ENCODE measurements at regions not wholly inside any gene's neighbourhood (a gene's known extent, or its start where the extent isn't known, plus 50 kb on each side); places are given as distances from the start of the nearest gene placed in this dataset.

DNA sequence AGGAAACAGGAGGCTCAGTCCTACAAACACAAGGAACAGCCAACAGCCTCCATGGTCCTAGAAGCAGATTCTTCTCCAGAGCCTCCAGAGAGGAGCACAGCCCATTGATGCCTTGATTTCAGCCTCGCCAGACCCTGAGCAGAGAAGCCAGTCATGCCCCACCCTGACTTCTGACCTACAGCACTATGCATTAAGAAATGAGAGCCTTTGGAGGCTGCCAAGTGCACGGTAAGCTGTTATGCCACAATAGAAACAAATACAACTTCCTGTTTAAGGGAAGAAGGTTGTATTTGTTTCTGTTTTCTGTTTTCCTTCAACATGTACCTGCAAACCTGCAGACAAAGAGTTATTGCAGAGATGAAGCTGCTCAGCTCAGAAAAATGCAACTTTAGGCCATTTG is 181.3 kb upstream of the AGAP1 start:
- DNase-seq = no peak

DNA sequence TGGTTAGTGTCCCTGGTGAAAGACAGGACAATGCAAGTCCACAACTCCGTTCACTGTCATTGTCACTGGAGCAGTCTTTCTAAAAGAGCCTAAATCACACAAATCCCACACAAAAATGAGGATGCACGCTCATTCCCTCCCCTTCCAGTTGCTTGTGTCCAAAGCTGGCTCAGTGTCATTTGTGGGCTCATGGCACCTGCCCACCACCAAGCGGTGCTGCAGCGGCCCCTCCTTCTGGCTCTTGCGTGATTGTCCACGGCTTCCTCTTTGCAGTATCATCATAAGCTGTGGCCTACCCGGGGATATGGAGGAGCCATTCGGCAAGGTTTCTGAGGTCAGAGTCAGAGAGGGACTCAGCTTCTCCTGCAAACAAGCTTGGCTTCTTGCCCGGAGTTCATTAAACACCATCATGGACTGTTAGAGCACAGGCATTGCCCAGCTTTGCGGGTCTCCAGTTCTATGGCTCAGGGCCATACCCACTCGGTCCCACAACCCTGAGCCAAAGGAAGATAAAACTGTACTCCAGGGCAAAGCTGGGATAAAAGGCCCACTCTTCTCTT is 179.4 kb upstream of the AGAP1 start:
- DNase-seq = no peak

DNA sequence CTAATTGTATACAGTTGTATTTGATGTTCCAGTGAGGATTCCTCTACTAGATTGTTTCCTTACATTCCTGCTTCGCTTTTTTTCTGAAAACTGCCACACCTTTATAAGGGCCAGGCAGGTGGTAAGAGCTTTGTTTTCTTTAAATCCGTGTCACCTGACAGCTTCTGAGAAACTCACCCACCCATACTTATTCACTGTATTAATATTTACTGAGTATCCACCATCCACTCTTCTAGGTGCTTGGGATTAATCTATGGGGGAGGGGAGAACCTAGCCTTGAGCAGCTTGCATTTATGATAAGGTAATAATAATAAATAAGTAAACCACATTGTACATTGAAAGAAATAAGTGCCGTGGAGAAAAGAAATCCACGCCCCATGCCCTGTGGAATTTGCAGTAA is 174.7 kb upstream of the AGAP1 start:
- DNase-seq = no peak

DNA sequence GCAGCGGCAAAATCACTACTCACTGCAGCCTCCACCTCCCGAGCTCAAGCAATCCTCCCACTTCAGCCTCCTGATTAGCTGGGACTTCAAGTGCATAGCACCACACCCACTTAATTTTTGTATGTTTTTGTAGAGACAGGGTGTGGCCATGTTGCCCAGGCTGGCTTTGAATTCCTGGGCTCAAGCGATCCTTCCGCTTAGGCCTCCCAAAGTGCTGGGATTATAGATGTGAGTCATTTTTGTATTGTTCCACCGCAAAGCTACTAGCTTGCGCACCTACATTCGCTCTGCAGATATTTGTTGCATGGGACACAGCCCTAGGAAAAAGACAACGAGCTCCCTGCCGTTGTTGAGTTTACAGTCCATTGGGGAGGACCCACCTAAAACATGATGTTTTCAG is 173.5 kb upstream of the AGAP1 start:
- DNase-seq = no peak

DNA sequence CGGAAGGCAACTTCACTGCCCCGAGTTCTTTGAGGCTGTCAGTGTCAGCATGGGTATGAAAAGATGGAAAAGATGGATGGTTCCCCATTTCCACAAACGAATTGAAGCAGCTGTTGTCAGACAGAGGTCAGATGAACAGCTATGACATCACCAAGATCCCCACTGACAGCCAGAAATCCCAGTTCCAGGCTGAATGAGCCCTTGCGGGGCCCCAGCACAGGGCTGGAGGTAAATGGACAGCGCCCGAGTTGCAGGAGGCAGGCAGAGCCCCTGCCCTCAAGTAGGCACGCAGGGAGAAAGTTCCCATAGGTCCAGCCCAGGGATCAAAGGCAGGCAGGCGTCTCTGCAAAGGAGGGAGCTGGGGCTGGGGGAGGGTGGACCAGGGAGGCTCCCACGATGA is 169.5 kb upstream of the AGAP1 start:
- DNase-seq = no peak

DNA sequence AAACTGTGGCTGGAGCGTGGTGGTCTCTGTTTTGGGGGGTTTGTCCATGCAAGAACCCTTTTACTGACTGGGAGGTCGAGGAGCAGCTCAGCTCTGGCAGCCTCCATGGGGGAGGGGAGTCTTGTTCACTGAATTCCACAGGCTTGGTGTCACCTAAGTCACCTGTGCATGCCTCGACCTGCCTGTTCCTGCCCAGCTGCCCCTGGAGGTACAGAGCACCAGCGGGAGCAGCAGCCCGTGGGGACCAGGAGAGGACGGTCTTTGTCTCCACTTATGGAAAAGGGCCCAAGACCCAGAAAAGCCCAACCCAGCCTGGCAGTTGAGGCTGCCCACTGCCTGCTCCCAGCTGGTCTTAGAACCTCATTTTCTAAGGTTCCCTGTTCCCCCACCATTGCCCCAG is 168.7 kb upstream of the AGAP1 start:
- no peak for DNase-seq

DNA sequence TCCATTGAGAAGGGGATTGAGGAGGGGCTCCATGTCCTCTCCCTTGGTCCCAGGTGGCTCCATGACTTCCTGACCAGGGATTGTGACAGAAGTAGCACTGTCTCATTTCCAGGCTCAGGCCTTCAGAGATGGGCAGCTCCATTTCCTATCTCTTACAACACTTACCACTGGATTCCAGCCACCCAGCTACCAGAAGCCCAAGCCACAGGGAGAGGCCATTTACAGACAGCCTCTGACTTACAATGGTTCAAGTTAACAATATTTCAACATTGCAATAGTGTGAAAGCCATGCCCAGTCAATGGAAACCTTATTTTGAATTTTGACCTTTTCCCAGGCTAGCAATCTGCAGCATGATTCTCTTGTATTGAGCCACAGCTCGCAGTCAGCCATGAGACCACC is 164.9 kb upstream of the AGAP1 start:
- no peak for DNase-seq

DNA sequence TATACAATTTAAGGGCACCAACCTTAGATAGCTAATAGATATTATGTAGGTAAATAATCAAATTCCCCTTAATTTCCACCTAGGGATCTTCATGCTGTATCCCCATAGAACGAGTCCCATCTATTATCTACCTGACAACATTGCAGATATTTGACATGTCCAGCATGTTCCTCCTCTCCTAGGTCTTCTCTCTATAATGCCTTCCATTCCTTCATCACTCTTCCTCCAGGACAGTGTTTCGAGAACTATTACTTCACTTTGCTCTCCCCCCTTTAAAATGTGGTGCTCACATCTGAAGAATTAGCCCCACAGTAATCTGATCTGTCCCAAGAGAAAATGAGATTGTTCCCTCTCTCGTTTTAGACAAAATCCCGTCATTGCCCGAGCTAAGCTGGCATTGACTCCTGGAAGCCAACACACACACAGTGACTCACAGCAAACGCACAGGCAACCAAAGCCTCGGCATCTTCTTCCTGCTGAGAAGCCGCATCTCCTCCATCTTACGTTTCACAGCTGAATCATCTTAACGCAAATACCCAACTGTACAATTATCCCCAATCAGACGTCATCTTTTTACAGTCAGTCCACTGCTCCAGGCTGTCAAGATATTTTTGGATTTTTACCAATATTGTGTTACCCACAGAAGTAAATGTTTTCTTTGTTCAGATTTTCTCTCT is 162.9 kb upstream of the AGAP1 start:
- no peak for DNase-seq

DNA sequence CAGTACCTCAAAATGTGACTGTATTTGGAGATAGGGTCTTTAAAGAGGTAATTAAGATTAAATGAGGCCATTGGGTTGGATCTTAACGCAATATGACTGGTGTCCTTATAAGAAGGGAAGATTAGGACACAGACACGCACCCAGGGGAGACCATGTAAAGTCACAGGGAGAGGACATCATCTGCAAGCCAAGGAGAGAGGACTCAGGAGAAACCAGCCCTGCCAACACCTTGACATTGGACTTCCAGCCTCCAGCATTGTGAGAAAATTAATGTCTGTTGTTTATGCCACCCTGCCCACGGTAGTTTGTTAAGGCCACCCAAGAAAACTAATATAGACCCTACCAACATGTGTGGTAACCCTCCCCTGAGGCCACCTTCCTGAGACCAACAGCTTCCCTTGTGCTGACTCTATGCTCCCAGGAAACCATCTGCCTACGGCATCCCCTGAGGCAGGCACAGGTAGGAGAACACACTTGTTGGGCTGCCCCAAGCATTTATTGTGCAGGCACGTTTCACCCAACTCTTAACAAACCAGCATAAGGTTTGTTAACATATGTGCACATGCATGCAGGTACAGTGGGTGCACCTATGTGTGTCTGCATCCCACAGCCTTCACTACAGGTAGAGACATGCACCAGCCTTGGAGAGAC is 161.5 kb upstream of the AGAP1 start:
- DNase-seq = no peak

DNA sequence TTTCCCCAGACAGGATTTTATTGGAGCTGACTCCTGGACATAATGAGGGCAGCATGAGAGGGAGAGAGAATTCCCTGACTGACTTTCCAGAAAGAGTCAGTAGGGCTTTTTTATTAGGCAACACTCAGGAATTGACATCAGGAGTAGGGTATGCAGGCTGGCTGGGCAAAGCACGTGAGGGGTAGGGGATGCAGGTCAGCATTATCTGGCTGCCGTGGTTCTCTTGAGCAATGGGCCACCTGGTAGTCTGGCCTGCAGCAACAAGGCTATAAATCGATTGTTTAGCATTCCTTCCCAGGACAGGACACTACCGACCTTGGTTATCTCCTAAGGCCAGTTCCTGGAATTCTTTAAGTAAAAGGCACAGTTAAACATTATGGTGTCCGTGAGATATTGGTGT is 160.8 kb upstream of the AGAP1 start:
- no peak for DNase-seq

DNA sequence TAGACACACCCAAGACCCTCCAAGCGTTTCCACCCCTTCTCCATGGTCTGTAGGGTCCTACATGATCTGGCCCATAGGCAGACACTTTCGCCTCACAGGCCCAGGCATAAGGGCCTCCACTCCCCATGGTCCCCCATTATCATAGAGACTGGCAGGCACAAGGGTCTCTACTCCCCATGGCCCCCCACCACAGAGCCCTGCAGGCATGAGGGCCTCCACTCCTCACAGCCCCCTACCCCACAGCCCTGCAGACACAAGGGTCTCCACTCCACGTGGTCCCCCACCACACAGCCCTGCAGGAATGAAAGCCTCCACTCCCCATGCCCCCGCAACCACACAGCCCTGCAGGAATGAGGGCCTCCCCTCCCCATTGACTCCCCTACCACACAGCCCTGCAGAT is 159.7 kb upstream of the AGAP1 start:
- no peak for DNase-seq

DNA sequence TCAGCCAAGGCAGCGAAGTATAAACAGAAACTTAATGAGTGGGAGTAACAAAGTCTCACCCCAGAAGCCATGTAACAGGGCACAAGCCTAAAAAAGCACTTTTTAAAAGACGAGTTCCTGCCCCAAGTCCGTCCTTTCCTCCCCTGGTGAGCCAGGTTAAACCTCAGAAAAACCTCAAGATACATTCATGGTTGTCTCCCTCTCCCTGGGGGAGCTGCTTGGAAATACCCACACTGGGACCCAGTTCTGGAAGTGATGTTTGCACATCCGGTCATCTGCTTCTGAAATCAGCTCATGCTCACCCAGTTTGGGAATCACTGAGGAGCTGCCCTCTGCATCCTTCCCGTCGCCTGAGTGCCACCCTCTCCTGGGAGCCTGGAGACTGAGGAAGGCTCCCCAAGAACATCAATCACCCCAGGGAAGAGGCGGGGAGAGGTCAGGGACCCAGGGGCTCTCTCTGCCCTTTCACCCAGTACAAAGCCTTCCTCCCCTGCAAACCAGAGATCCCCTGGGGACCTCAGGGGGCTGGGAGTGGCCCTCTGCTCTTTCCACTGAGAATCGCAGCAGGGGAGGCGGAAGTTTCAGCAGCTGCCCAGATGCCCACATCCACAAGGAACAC is 150.6 kb upstream of the AGAP1 start:
- DNase-seq = no peak

DNA sequence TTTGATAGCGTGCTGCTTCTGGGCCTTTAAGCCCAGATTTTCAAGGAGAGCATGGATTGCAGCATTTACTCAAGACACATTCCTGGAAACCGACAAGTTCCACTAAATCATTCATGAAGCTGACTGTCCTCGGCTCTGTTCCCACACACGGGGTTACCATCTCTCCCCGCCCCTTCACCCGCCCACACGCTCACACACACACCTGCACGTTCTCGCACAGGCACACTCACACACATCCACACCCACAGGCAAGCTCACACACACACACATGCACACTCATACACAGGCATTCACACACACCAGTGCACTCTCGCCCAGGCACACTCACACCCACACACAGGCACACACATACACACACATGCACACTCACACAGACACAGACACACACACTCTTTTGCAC is 150.0 kb upstream of the AGAP1 start:
- DNase-seq = no peak

DNA sequence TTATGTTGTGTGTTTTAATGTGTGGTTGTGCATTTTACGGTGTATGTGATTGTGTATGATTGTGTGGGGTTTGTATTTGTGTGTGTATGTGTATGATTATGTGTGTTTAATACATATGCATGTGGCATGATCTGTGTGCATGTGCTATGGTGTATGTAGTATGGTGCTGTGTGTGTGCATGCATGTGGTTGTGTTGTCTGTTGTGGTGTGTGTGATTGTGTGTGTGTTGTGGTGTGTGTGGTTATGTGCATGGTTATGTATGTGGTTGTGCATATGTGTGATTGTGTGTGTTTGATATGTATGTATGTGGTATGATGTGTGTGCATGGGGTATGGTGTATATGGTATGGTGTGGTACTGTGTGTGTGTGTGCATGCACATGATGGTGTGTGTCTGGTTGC is 148.1 kb upstream of the AGAP1 start:
- DNase-seq = no peak

DNA sequence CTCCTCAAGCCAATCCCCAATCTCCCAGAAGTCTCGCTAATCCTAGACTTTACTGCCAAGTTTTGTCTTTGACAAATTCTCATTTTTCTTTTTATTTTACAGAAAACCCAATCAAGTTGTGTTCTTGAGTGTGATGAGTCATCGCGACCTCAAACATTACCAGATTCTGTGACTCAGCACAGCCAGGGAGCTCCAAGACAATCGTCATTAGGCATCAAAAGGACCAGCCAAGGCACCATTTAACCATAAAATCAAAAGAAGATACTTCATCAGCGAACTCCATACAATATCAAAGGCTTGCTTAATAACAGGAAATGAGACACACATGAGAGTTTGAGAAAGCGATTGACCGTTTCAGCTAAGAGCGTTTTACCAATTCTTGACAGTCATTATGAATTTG is 146.2 kb upstream of the AGAP1 start:
- no peak for DNase-seq

DNA sequence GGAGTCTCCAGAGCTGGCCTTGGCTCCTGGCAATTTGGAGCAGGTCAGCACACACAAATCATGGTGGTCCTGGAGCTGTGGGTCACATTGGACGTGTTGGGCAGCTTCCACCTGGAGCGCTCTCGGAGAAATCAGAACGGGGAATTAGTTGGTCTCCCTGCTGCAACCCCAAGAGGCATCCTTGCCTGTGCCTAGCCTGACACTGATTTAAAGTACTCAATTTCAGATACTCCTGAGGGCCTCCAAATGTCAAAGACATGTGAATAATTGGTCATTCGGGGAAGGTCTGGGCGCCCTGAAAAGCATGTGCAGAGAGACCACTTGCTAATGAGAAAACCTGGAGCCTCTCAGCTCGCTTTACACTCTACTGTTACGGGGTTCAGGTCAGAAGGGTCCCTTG is 145.5 kb upstream of the AGAP1 start:
- DNase-seq = no peak

DNA sequence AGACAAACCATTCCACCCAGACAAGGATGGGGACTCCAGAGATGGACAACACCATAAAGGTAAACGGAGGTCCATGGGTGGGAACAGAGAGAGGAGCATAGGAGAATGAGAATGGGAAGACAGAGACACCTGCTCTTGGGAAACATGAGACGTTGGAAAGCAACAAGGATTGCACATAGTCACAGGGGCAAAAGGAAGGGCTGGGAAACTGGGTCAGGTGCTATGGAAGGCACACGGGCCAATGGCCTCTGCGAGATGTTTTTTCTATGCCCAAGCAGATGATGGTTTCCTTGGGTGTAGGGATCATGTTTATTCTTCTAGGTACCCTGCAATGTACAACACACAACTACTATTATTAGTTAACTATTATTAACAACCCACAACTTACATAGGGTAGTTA is 143.6 kb upstream of the AGAP1 start:
- DNase-seq = no peak

DNA sequence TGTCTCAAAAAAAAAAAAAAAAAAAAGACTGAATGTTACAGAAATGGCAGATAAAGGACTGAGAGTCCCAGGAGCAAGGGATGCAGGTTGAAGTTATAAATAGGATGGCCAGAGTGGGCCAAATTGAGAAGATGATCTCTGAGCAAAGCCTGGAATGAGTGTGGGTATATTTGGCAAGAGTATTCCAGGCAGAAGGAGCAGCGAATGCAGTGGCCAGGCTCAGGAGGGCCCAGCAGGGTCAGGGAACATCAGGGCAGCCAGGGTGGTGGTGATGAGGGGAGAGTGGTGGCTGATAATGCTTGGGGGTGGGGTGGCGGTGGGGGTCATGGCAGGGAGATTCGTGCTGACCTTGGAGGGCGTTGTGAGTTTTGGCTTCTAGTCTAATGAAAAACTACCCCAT is 141.3 kb upstream of the AGAP1 start:
- DNase-seq = no peak

DNA sequence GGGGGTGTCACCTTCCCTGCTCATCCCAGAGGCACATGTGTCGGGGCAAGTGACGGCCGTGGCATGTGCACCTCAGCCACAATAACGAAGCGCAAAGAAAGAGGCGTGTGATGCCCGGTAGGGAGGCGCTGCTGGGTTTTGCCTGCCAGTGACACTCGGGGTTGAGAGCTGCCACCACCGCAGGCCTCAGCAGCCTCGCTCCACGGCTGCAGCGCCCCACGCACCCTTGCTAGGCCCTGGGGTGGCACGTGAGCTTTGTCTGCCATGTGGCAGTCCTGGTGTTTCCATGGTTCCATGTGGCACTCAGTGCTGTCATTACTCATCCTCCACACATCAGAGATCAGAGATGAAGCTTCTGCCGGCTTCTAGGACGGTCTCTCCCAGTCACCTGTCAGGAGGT is 136.0 kb upstream of the AGAP1 start:
- DNase-seq = no peak

DNA sequence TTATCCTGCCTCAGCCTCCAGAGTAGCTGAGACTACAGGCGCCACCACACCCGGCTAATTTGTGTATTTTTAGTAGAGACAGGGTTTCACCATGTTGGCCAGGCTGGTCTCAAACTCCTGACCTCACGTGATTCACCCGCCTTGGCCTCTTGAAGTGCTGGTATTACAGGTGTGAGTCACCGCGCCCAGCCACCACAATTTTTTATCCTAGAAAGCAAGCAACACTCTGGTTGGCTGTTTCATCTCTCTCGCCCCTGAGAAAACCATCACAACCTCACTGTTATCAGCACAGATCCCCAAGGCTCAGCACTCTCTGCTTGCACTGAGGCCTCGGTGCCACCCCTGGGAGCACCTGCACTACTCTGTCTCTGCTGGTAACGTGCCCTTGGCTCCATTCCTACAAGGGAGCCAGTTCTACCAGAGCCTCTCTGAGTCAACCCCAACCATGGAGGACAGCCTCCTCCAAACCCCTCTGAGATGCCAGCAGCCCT is 134.8 kb upstream of the AGAP1 start:
- DNase-seq = no peak

DNA sequence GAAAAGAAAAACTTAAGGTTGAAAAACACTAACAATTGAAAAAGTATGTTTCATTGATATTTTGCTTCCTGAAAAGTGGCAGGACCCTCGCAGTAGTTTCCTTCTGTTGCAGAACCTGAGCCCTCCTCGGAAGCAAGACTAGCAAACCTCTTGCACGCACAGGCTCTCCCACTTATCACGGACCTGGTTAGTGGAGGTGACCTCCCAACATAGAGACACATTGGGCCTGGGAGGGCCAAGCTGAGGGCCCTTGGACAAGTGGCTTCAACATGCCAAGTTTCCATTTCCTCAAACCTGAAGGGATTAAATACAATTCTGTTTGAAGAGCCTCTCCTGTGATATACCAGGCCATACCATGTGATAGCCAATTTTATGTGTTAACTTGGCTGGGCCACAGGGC is 133.4 kb upstream of the AGAP1 start:
- DNase-seq = no peak

DNA sequence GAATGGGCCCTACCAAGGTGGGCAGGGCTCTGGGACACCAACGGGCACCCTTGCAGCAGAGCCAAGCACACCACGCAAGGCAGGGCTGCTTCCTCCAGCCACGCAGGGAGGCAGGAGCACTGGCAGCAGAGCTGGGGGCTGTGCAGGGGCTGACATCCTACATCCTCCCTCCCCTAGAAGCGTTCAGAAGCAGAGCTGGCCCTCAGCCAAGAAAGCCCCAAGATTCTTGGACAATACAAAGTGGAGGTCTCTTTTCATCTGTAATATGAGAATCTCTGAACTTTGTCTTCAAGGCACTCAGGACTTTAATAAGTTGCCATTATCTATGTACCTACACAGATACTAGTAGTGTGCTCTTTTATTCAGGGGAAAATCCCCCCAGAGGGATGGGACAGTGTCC is 128.1 kb upstream of the AGAP1 start:
- no peak for DNase-seq

DNA sequence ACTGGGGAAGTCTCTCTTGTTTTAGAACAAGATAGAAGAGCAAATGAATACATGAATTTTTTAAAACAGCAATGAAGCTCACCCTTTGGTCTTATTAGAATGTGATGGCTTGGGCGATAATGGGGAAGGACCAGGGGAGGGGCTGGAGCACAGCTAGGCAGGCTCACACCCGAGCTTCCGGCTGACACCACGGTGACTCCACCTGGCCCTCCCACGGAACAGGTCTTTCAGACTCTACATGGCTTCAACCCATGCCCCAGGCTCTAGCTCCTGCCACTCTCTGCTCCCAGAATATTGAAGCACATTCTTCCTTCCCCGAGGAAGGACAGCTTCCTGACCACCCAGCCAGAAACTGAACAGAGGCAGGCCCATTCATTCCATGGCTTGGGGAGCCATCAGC is 127.5 kb upstream of the AGAP1 start:
- no peak for DNase-seq

DNA sequence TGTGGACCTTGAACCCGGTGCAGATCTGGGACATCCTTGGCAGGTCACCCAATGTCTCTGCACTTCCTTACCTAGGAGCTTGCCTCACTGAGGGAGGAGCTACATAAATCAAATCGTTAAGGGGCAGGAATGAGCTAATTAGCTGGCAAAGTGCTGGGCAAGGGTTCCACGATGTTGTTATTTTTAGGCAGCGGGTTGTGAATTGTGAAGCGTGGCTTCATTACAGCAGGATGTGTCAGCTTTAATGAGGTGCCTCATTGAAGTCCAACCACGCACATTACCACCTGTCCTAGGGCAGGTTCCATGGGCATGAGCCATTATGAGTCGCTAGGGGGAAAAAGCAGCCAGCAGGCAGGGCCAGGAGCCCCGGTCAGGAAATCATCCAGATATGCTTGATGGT is 127.0 kb upstream of the AGAP1 start:
- no peak for DNase-seq
